Left lung (tissue), 4 donors: ENCODE measurements at regions not wholly inside any gene's neighbourhood (a gene's known extent, or its start where the extent isn't known, plus 50 kb on each side); places are given as distances from the start of the nearest gene placed in this dataset.

Source experiments
- ATAC-seq: fragments of 200-7000 bp; cut with Tn5 transposase; one replicate; pipeline ENCODE4 v1.9.1; 2020; ENCODE audit warnings: moderate library complexity
- DNase-seq, 4 donors: peaks; one replicate each; pipeline ENCODE4 v3.0.0-alpha.2; 2013 to 2020
- H3K27ac ChIP-seq, 2 donors: fragments of 200-600 bp; sonication (generic) in 1 of 2; one replicate each; pipeline versions ENCODE4 v1.5.0 to v1.8.0; 2020 to 2021
- H3K27me3 ChIP-seq, 2 donors: fragments of 200-600 bp; sonication (generic) in 1 of 2; one replicate each; pipeline versions ENCODE4 v1.5.0 to v1.8.0; 2020 to 2021
- H3K36me3 ChIP-seq, 2 donors: fragments of 200-600 bp; sonication (generic) in 1 of 2; one replicate each; pipeline versions ENCODE4 v1.5.0 to v1.8.0; 2020 to 2021
- H3K4me1 ChIP-seq, 2 donors: fragments of 200-600 bp; one replicate each; pipeline ENCODE4 v1.8.0; 2021
- H3K4me3 ChIP-seq, 2 donors: fragments of 200-600 bp; sonication (generic) in 1 of 2; one replicate each; pipeline versions ENCODE4 v1.5.0 to v1.8.0; 2020 to 2021; ENCODE audit warnings: mild to moderate bottlenecking in 1 of 2
- H3K9me3 ChIP-seq, 2 donors: fragments of 200-600 bp; sonication (generic) in 1 of 2; one replicate each; pipeline versions ENCODE4 v1.5.0 to v1.8.0; 2020 to 2021
- intact Hi-C, 2 donors: fragments of 100-400 bp; cut with DNase I; formaldehyde crosslinking; loops; one replicate each; pipeline versions ENCODE4 v1.11.2 to v1.14.2; 2022
- TF ChIP-seq, protein P1 (sequence below), 2 donors: fragments of 200-600 bp; sonication (generic) in 1 of 2; IDR thresholded peaks; one replicate each; pipeline versions ENCODE4 v1.5.0 to v1.8.0; 2021; ENCODE audit warnings: antibody characterized with exemption in 2 of 2
- donor health status: DM: no; HTN: yes; CAD: no.
- donor health status: DM: no; HTN: no; CAD: no.

DNA sequence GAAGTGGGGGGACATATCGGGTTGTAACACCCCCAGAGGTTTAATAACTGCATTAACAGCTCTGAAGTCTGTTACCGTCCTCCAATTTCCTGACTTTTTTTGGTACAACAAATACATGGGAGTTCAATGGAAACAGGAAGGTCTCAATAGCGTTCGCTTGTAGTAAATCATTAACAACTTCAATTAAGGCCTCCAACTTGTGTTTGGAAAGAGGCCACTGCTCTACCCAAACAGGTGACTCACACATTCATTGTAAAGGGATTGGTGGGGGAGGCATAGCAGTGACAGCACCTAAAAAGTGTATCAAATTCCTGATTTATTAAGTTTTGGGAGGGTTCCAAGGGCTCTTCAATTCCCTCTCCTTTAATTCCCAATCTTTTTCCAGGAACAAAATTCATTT is 1046.2 kb upstream of the AMELY start:
- TF ChIP-seq, protein P1, sequence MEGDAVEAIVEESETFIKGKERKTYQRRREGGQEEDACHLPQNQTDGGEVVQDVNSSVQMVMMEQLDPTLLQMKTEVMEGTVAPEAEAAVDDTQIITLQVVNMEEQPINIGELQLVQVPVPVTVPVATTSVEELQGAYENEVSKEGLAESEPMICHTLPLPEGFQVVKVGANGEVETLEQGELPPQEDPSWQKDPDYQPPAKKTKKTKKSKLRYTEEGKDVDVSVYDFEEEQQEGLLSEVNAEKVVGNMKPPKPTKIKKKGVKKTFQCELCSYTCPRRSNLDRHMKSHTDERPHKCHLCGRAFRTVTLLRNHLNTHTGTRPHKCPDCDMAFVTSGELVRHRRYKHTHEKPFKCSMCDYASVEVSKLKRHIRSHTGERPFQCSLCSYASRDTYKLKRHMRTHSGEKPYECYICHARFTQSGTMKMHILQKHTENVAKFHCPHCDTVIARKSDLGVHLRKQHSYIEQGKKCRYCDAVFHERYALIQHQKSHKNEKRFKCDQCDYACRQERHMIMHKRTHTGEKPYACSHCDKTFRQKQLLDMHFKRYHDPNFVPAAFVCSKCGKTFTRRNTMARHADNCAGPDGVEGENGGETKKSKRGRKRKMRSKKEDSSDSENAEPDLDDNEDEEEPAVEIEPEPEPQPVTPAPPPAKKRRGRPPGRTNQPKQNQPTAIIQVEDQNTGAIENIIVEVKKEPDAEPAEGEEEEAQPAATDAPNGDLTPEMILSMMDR (IDR thresholded peaks at IDR 0.05), result no peak
- intact Hi-C loops, result no loop called here
- H3K4me1 ChIP-seq, result no peaks in the 10 kb centered on the region
- no peaks in the 10 kb centered on the region for H3K9me3 ChIP-seq
- no peaks in the 10 kb centered on the region for H3K36me3 ChIP-seq
- DNase-seq (no peak), ATAC-seq (no peak)
- no peak overlapping the region for H3K4me3 ChIP-seq
- no peaks in the 10 kb centered on the region for H3K27me3 ChIP-seq
- no peak overlapping the region for H3K27ac ChIP-seq

DNA sequence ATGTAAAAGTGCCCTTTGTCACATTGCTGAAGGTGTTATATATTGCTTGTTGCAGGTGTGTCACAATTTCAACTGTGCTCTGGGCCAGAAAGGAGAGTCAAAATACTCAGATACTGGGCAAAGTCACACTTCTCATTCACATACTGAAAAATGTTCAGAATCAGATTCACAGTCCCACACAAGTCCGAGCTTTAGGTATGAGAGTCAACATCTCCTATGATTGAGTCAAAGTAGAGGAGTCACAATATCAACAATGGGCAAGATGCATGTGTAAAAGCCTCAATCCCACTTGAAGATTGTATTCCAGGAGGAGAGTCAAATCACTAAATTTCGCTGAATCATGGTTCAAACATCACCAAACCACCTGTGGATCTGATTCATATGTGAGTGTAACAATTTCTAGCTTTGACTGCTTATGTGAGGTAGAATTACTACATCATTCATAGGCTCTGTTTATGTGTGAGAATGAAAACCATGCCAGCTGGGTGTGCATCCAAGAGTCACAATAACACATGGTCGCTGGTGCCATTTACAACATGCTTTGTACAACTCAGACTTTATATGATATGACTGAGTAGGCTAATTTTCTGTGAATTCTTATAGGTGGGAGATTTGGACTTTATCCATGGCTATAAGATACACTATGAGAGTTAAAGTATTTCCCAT is 1039.8 kb upstream of the AMELY start:
- Histone ChIP-seq H3K9me3 (no peaks in the 10 kb centered on the region), H3K36me3 (no peaks in the 10 kb centered on the region), H3K4me1 (no peaks in the 10 kb centered on the region), H3K4me3 (no peak overlapping the region), H3K27me3 (no peaks in the 10 kb centered on the region), H3K27ac (no peak overlapping the region)
- intact Hi-C loops, result no loop called here
- TF ChIP-seq, protein P1 (IDR thresholded peaks at IDR 0.05), result no peak
- DNase-seq, result no peak
- no peak for ATAC-seq

DNA sequence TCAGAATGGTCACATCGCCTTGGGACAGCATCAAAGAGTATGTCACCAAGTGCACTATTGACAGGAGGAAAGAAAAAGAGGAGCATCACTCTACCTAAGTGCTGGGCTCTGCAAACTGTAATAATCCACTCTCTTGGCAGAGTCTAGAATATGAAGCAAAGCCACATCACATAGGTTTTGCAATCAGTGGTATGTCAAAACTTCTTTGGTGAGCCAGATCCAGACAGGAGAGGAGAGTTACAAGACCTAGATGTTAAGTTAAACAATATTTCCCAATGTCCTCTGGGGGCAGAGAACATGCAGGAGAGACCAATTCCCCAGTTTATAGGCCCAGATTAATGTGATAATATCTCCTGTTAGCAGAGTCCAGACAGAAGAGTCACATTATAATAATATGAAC is 1032.6 kb upstream of the AMELY start:
- Histone ChIP-seq H3K4me1 (no peaks in the 10 kb centered on the region), H3K9me3 (no peaks in the 10 kb centered on the region), H3K27me3 (no peaks in the 10 kb centered on the region), H3K4me3 (no peak overlapping the region), H3K27ac (no peak overlapping the region), H3K36me3 (no peaks in the 10 kb centered on the region)
- TF ChIP-seq, protein P1 (IDR thresholded peaks at IDR 0.05), result no peak
- DNase-seq (no peak), ATAC-seq (no peak)
- intact Hi-C loops, result no loop called here

DNA sequence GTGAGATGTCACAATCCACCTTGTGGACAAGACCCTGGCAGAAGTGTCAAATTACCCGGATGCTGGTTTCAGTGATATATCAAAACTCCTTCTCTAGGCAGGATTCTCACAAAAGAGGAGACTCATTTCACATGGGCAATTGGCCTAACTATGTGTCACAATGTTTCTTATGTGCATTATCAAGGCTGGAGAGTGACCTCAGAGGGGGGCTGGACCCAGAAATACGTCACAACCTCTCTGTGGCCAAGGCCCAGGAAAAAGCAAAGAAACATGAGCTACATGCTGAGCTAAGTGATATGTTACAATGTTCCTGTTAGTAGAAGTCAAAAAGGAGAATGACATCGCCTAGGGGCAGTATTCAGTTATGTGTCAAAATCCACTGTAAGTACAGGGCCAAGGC is 1031.2 kb upstream of the AMELY start:
- peak in 1 of 4 donors; percentile 45 for DNase-seq
- Histone ChIP-seq H3K4me3 (no peak overlapping the region), H3K9me3 (no peaks in the 10 kb centered on the region), H3K4me1 (no peaks in the 10 kb centered on the region), H3K36me3 (no peaks in the 10 kb centered on the region), H3K27ac (no peak overlapping the region), H3K27me3 (no peaks in the 10 kb centered on the region)
- intact Hi-C loops, result no loop called here
- ATAC-seq, result no peak
- TF ChIP-seq, protein P1 (IDR thresholded peaks at IDR 0.05), result no peak

DNA sequence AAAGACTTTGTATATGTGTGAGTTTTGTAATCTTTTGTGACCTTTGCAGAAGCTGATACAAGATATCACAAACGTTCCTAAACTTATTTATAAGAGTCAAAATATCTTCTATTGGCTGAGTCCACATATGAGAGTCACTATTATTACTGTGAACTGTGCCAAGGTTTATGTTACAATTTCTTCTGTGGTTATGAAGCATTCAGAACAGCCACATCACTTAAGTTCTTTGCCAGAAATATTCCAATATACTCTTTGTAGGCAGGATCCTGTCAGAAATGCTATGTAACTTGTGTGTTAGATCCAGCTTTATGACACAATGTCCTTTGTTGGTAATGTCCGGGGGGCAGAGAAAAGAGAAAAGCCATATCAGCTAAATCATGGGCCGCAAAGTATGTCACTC is 1030.3 kb upstream of the AMELY start:
- no peak for ATAC-seq
- intact Hi-C loops, result no loop called here
- Histone ChIP-seq H3K27ac (no peak overlapping the region), H3K27me3 (no peaks in the 10 kb centered on the region), H3K4me1 (no peaks in the 10 kb centered on the region), H3K9me3 (no peaks in the 10 kb centered on the region), H3K36me3 (no peaks in the 10 kb centered on the region), H3K4me3 (no peak overlapping the region)
- TF ChIP-seq, protein P1 (IDR thresholded peaks at IDR 0.05), result no peak
- no peak for DNase-seq
